BJ (cell line): ENCODE measurements at regions not wholly inside any gene's neighbourhood (a gene's known extent, or its start where the extent isn't known, plus 50 kb on each side); places are given as distances from the start of the nearest gene placed in this dataset.
"Not testable (repeated sequence)": the region's sequence is repeated elsewhere in the genome, so short reads cannot be mapped to it uniquely, and the experiment has no call there.

ENCODE experiments used
- CTCF ChIA-PET: fragments of 350-600 bp; formaldehyde crosslinking; extraction: SDS; loops from one replicate; lab custom pipeline; 2021; ENCODE audit warnings: antibody characterized with exemption, inconsistent platforms; lab: Yijun Ruan, JAX
- POLR2A ChIA-PET: fragments of 300-600 bp; sonication (Branson Sonifier 250); formaldehyde crosslinking; extraction: SDS; loops from one replicate; lab custom pipeline; 2021; ENCODE audit warnings: antibody characterized with exemption; lab: Charles Lee
- DNase-seq: peaks from one replicate; pipeline ENCODE4 v3.0.0-alpha.2; 2011; ENCODE audit warnings: low read depth
- H3K27me3 ChIP-seq: 2 replicates; pipeline ENCODE4 v1.6.0; 2011; ENCODE audit warnings: low read length; ENCODE audit not compliant: control insufficient read depth, insufficient read depth
- H3K36me3 ChIP-seq: 2 replicates; pipeline ENCODE4 v1.5.1; 2011; ENCODE audit warnings: low read length; ENCODE audit not compliant: control insufficient read depth, insufficient read depth
- H3K4me3 ChIP-seq: 2 replicates; pipeline ENCODE4 v1.5.1; 2011; ENCODE audit warnings: low read depth, mild to moderate bottlenecking, control low read depth, low read length
- TF ChIP-seq, protein P1 (sequence below): IDR thresholded peaks from 2 replicates; pipeline ENCODE4 v1.5.1; 2011; ENCODE audit warnings: low read depth, mild to moderate bottlenecking, control low read depth, inconsistent platforms, low read length, moderate library complexity; ENCODE audit not compliant: insufficient read depth

DNA sequence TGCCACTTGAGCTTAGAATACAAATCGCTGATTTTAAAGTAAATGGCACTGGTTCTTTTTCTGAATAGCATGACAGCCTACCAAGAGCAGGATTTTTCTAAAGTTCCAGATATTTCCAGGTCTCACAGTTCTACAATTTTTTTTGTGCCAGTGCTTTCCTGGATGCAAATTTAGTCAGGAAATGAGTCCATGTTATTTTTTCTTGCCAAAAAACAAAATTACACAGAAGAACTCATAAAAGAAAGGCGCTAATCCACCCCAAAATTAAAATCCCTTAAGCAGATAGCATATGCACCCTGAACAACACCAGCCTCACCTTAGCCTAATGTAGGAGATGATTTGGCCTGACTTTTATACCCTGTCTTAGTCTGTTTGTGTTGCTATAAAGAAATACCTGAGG, 86.4 kb upstream of the ARG1 start:
- no peak for DNase-seq
- TF ChIP-seq, protein P1, sequence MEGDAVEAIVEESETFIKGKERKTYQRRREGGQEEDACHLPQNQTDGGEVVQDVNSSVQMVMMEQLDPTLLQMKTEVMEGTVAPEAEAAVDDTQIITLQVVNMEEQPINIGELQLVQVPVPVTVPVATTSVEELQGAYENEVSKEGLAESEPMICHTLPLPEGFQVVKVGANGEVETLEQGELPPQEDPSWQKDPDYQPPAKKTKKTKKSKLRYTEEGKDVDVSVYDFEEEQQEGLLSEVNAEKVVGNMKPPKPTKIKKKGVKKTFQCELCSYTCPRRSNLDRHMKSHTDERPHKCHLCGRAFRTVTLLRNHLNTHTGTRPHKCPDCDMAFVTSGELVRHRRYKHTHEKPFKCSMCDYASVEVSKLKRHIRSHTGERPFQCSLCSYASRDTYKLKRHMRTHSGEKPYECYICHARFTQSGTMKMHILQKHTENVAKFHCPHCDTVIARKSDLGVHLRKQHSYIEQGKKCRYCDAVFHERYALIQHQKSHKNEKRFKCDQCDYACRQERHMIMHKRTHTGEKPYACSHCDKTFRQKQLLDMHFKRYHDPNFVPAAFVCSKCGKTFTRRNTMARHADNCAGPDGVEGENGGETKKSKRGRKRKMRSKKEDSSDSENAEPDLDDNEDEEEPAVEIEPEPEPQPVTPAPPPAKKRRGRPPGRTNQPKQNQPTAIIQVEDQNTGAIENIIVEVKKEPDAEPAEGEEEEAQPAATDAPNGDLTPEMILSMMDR, result no peak
- ChIA-PET POLR2A (no interaction called here), CTCF (no interaction called here)
- peaks cover 2% of the 10 kb centered on the region; the same call in 1 of the 2 replicates for H3K27me3 ChIP-seq
- H3K36me3 ChIP-seq, result no peaks in the 10 kb centered on the region
- no peak overlapping the region for H3K4me3 ChIP-seq

DNA sequence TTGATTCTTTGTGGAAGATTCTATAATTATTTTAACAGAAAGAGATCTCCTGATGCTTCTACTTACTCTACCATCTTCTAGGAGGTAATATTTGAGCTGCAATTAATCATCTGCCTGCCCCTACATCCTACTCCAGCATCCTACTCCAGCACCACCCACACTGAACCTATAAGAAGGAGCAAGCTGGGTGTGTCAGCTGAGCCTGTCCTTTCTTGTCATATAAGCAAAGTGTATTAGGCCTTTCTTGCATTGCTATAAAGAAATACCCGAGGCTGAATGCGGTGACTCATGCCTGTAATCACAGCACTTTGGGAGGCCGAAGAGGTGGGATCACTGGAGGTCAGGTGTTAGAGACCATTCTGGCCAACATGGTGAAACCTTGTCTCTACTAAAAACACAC, 84.2 kb upstream of the ARG1 start:
- no peak for DNase-seq
- no peaks in the 10 kb centered on the region for H3K36me3 ChIP-seq
- TF ChIP-seq, protein P1, result no peak
- H3K4me3 ChIP-seq, result no peak overlapping the region
- ChIA-PET CTCF (no interaction called here), POLR2A (no interaction called here)
- peaks cover 2% of the 10 kb centered on the region; the same call in 1 of the 2 replicates for H3K27me3 ChIP-seq

DNA sequence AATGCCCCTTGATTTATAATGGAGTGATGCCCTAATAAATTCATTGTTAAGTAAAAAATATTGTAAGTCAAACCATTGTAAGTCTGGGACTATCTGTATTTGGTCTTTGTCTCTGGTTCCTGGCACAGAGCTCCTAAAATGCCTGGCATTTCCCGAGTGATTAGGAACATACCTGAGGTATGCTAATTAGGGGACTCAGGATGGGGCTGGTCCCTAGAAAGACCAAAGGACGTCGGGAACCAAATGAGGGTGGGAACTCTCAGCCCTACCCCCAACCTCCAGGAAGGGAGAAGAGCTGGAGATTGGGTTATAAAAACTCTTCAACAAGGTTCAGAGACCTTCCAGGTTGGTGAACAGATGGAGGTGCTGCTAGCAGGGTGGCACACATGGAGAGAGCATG, 82.6 kb upstream of the ARG1 start:
- DNase-seq, result no peak
- Histone ChIP-seq H3K4me3 (no peak overlapping the region), H3K27me3 (peaks cover 2% of the 10 kb centered on the region; the same call in 1 of the 2 replicates), H3K36me3 (no peaks in the 10 kb centered on the region)
- POLR2A ChIA-PET, result no interaction called here
- CTCF ChIA-PET, result interaction anchor here (1.4 kb wide), 1 partner anchor 24 kb away, joined by 3 read pairs; no protein-coding TSS in a partner anchor
- TF ChIP-seq, protein P1, result no peak

DNA sequence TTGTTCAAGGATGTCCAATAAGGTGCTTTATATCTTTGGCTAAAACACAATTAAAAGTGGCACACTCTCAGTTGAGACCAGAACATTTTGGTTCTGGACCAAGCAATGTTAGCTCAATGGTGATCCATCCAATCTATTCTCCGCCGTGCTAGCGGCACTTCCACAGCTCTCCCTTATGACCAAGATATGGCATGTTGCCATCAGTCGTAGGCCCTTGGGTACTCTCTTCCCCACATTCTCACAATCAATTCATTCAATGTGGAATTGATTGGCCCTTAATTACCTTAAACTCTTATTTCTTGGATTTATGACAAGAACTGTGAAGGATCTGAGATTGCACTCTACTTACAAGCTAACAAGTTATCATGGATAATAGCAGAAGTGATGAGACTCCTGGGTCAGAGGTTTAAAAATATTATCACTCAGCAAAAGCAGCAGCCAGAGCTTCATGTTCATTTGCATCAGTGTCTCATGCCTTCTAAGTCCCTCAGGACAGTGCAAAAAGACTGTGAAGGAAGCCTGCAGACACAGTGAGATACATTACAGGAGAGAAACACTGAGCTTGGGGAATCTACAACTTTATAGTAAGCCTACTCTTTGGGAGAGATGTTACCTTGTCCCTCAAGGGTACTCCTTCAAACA, 80.0 kb upstream of the ARG1 start:
- no peaks in the 10 kb centered on the region for H3K36me3 ChIP-seq
- TF ChIP-seq, protein P1, result no peak
- CTCF ChIA-PET, result interaction anchor here (1.0 kb wide), 2 partner anchors 15 to 310 kb away, joined by 3 read pairs; no protein-coding TSS in a partner anchor
- no peak for DNase-seq
- peaks cover 2% of the 10 kb centered on the region; the same call in 1 of the 2 replicates for H3K27me3 ChIP-seq
- no peak overlapping the region for H3K4me3 ChIP-seq
- POLR2A ChIA-PET, result no interaction called here

DNA sequence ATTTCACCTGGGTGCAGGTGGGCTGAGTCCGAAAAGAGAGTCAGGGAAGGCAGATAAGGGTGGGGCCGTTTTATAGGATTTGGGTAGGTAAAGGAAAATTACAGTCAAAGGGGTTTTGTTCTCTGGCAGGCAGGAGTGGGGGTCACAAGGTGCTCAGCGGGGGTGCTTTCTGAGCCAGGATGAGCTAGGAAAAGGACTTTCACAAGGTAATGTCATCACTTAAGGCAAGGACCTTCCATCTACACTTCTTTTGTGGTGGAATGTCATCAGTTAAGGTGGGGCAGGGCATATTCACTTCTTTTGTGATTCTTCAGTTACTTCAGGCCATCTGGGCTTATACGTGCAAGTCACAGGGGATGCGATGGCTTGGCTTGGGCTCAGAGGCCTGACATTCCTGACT, 68.6 kb upstream of the ARG1 start:
- POLR2A ChIA-PET, H3K36me3 ChIP-seq, H3K4me3 ChIP-seq, CTCF ChIA-PET, H3K27me3 ChIP-seq, DNase-seq: not testable (repeated sequence)

DNA sequence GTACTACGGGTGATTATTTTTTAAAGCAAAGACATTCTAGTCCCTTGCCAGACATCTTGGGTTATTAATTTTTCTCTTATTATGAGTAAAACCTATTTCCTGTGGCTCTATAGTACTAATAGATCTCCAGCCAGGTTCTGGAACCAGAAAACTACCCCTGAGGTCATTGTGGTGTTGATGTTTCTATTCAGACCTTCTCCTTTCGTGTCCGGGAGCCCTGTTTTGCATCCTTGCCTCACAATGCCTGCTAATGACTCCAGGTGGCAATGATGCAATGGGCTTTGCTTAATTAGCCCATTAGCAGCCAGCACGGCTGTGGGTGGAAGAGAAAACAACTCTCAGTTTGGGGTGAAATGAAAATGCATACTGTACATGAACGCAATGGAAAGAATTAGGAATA, 62.9 kb upstream of the ARG1 start:
- Histone ChIP-seq H3K4me3 (no peak overlapping the region), H3K27me3 (no peaks in the 10 kb centered on the region), H3K36me3 (no peaks in the 10 kb centered on the region)
- POLR2A ChIA-PET, result no interaction called here
- CTCF ChIA-PET, result no interaction called here
- DNase-seq, result no peak
- TF ChIP-seq, protein P1, result no peak
